GM12873 (cell line): ENCODE measurements at regions not wholly inside any gene's neighbourhood (a gene's known extent, or its start where the extent isn't known, plus 50 kb on each side); places are given as distances from the start of the nearest gene placed in this dataset.

Experiments
- CTCF ChIP-seq: IDR thresholded peaks from 2 replicates; pipeline ENCODE4 v1.5.1; 2012; ENCODE audit warnings: low read depth, mild to moderate bottlenecking, moderate library complexity, low read length, control low read depth; ENCODE audit not compliant: insufficient read depth; ENCODE audit errors: missing control alignments

- TF ChIP-seq CTCF: no peak
Observed at GRCh38 chr4:136524039-136524438, 1008.3 kb downstream of the PCDH18 start.

GRCh38 chr4:136516371-136516770 is 1015.9 kb downstream of the PCDH18 start:
- TF ChIP-seq CTCF: no peak

GRCh38 chr4:136505020-136505419 is 1027.3 kb downstream of the PCDH18 start:
- TF ChIP-seq CTCF: no peak

- TF ChIP-seq CTCF: no peak
Observed at GRCh38 chr4:136495851-136496250, 1036.4 kb downstream of the PCDH18 start.

- no peak for TF ChIP-seq CTCF
Observed at GRCh38 chr4:136495076-136495475, 1037.2 kb downstream of the PCDH18 start.

- TF ChIP-seq CTCF: no peak
Observed at GRCh38 chr4:136489101-136489500, 1043.2 kb downstream of the PCDH18 start.

- no peak for TF ChIP-seq CTCF
Observed at GRCh38 chr4:136484996-136485395, 1047.3 kb downstream of the PCDH18 start.
